ENCODE measurements at regions not wholly inside any gene's neighbourhood (a gene's known extent, or its start where the extent isn't known, plus 50 kb on each side); places are given as distances from the start of the nearest gene placed in this dataset.

DNA sequence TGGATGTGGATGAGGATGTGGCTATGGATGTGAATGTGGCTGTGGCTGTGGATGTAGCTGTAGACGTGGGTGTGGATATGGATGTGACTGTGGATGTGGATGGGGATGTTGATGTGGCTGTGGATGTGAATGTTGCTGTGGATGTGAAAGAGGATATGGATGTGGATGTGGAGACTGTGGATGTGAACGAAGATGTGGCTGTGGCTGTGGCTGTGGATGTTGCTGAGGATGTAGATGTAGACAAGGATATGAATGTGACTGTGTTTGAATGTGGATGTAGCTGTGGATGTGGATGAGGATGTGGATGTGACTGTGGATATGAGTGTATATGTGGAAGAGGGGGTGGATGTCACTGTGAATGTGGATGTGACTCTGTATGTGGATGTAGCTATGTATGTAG, 884.6 kb upstream of the CHAC2 start:
- RAD21 ChIA-PET (ENCODE audit: unreplicated experiment): no interaction called here
- no peaks in the 10 kb centered on the region for H4K20me1 ChIP-seq (ENCODE audit: control insufficient read depth, insufficient read depth)
- no peak overlapping the region for H3K4me2 ChIP-seq (ENCODE audit: control insufficient read depth, insufficient read depth)
- no peak overlapping the region for H3K27ac ChIP-seq (ENCODE audit: control insufficient read depth, insufficient read depth)
- no peak overlapping the region for H3K4me3 ChIP-seq
- SMC1A ChIA-PET (ENCODE audit: uncharacterized antibody, unreplicated experiment): interaction anchor here (0.7 kb wide), 1 partner anchor 46 kb away, joined by 3 read pairs; no protein-coding TSS in a partner anchor
- intact Hi-C loops (cut with micrococcal nuclease; ENCODE audit: unreplicated experiment) (no loop called here), in situ Hi-C loops (cut with MboI) (no loop called here)
- no peak for TF ChIP-seq BMI1 (IDR thresholded peaks at IDR 0.05; ENCODE audit: borderline replicate concordance)
- TF ChIP-seq, protein P1, sequence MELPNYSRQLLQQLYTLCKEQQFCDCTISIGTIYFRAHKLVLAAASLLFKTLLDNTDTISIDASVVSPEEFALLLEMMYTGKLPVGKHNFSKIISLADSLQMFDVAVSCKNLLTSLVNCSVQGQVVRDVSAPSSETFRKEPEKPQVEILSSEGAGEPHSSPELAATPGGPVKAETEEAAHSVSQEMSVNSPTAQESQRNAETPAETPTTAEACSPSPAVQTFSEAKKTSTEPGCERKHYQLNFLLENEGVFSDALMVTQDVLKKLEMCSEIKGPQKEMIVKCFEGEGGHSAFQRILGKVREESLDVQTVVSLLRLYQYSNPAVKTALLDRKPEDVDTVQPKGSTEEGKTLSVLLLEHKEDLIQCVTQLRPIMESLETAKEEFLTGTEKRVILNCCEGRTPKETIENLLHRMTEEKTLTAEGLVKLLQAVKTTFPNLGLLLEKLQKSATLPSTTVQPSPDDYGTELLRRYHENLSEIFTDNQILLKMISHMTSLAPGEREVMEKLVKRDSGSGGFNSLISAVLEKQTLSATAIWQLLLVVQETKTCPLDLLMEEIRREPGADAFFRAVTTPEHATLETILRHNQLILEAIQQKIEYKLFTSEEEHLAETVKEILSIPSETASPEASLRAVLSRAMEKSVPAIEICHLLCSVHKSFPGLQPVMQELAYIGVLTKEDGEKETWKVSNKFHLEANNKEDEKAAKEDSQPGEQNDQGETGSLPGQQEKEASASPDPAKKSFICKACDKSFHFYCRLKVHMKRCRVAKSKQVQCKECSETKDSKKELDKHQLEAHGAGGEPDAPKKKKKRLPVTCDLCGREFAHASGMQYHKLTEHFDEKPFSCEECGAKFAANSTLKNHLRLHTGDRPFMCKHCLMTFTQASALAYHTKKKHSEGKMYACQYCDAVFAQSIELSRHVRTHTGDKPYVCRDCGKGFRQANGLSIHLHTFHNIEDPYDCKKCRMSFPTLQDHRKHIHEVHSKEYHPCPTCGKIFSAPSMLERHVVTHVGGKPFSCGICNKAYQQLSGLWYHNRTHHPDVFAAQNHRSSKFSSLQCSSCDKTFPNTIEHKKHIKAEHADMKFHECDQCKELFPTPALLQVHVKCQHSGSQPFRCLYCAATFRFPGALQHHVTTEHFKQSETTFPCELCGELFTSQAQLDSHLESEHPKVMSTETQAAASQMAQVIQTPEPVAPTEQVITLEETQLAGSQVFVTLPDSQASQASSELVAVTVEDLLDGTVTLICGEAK (IDR thresholded peaks at IDR 0.05; ENCODE audit: borderline replicate concordance): no peak
- no peak for TF ChIP-seq CHD2 (IDR thresholded peaks at IDR 0.05; ENCODE audit: borderline replicate concordance, low read depth, low read length)
- no peak for TF ChIP-seq CHD1 (IDR thresholded peaks at IDR 0.05; ENCODE audit: low read depth, low read length)
- TF ChIP-seq, protein P2, sequence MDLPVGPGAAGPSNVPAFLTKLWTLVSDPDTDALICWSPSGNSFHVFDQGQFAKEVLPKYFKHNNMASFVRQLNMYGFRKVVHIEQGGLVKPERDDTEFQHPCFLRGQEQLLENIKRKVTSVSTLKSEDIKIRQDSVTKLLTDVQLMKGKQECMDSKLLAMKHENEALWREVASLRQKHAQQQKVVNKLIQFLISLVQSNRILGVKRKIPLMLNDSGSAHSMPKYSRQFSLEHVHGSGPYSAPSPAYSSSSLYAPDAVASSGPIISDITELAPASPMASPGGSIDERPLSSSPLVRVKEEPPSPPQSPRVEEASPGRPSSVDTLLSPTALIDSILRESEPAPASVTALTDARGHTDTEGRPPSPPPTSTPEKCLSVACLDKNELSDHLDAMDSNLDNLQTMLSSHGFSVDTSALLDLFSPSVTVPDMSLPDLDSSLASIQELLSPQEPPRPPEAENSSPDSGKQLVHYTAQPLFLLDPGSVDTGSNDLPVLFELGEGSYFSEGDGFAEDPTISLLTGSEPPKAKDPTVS (IDR thresholded peaks at IDR 0.05; ENCODE audit: low read depth, low read length): no peak
- no peak for TF ChIP-seq LARP7 (IDR thresholded peaks at IDR 0.05)
- TF ChIP-seq, protein P3, sequence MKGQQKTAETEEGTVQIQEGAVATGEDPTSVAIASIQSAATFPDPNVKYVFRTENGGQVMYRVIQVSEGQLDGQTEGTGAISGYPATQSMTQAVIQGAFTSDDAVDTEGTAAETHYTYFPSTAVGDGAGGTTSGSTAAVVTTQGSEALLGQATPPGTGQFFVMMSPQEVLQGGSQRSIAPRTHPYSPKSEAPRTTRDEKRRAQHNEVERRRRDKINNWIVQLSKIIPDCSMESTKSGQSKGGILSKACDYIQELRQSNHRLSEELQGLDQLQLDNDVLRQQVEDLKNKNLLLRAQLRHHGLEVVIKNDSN (IDR thresholded peaks at IDR 0.05; ENCODE audit: borderline replicate concordance, extremely low read length, insufficient read depth, low read depth, low read length): no peak
- TF ChIP-seq SREBF2 (IDR thresholded peaks at IDR 0.05; ENCODE audit: low read length): no peak
- TF ChIP-seq SIX5 (IDR thresholded peaks at IDR 0.05; ENCODE audit: low read depth, low read length, severe bottlenecking): no peak
- TF ChIP-seq MYB (IDR thresholded peaks at IDR 0.05; ENCODE audit: borderline replicate concordance, low read depth, low read length): no peak
- TF ChIP-seq SUZ12 (IDR thresholded peaks at IDR 0.05; ENCODE audit: unreplicated experiment): no peak
- no peak for TF ChIP-seq SPI1 (IDR thresholded peaks at IDR 0.05; ENCODE audit: borderline replicate concordance, insufficient read depth, low read depth, low read length)
- TF ChIP-seq, protein P4, sequence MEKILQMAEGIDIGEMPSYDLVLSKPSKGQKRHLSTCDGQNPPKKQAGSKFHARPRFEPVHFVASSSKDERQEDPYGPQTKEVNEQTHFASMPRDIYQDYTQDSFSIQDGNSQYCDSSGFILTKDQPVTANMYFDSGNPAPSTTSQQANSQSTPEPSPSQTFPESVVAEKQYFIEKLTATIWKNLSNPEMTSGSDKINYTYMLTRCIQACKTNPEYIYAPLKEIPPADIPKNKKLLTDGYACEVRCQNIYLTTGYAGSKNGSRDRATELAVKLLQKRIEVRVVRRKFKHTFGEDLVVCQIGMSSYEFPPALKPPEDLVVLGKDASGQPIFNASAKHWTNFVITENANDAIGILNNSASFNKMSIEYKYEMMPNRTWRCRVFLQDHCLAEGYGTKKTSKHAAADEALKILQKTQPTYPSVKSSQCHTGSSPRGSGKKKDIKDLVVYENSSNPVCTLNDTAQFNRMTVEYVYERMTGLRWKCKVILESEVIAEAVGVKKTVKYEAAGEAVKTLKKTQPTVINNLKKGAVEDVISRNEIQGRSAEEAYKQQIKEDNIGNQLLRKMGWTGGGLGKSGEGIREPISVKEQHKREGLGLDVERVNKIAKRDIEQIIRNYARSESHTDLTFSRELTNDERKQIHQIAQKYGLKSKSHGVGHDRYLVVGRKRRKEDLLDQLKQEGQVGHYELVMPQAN (conservative IDR thresholded peaks at IDR 0.05): no peak
- TF ChIP-seq BCL11A (IDR thresholded peaks at IDR 0.05; ENCODE audit: low read depth, low read length): no peak
- H3K36me3 ChIP-seq (ENCODE audit: control insufficient read depth in 2 of 2, insufficient read depth in 2 of 2, low read length in 1 of 2): no peaks in the 10 kb centered on the region
- H3K9ac ChIP-seq (ENCODE audit: control insufficient read depth, insufficient read depth, low read length): no peak overlapping the region
- CTCF ChIA-PET: no interaction called here
- FAIRE-seq: no peak
- BruUV-seq (replicated peaks): no TSS peak
- 29% methylated on average over 2 of the region's 2 CpGs for WGBS (ENCODE audit: insufficient coverage, insufficient replicate concordance, low lambda C conversion rate, missing lambda C conversion rate)
- POLR2A ChIA-PET: no interaction called here
- H3K79me2 ChIP-seq (ENCODE audit: control insufficient read depth, insufficient read depth, low read length): no peaks in the 10 kb centered on the region
- no peak for ATAC-seq
- no peaks in the 10 kb centered on the region for H3K4me1 ChIP-seq (ENCODE audit: control insufficient read depth, insufficient read depth, low read length)
- H3K9me3 ChIP-seq (replicated peaks; ENCODE audit: control insufficient read depth, insufficient read depth, low read length): no peaks in the 10 kb centered on the region
- no peaks in the 10 kb centered on the region for H3K27me3 ChIP-seq (replicated peaks in 1 of 2; ENCODE audit: control insufficient read depth in 2 of 2, insufficient read depth in 2 of 2, low read length in 1 of 2)
- DNase-seq (ENCODE audit: low read depth, low spot score): no peak
- no peak overlapping the region for H2AFZ ChIP-seq (ENCODE audit: control insufficient read depth, low read depth, low read length)
